C4-2B (cell line): ENCODE measurements at regions not wholly inside any gene's neighbourhood (a gene's known extent, or its start where the extent isn't known, plus 50 kb on each side); places are given as distances from the start of the nearest gene placed in this dataset.
A peak's percentile ranks its signal among the peaks of the same experiment; 100 is the strongest.
"Not testable (repeated sequence)": the region's sequence is repeated elsewhere in the genome, so short reads cannot be mapped to it uniquely, and the experiment has no call there.

ENCODE experiments used
- H3K27ac ChIP-seq: fragments of 450-650 bp; 2 replicates; pipeline ENCODE4 v1.5.1; 2017
- ZFX ChIP-seq: fragments of 450-650 bp; IDR thresholded peaks from 2 replicates; pipeline ENCODE4 v1.6.1; 2017
- TF ChIP-seq, protein P1 (sequence below): fragments of 450-650 bp; conservative IDR thresholded peaks from 2 replicates; pipeline ENCODE4 v1.5.1; 2017; ENCODE audit warnings: mild to moderate bottlenecking

GRCh38 chr4:26233350-26233749 is 87.5 kb upstream of the RBPJ start:
- no peak for TF ChIP-seq ZFX
- TF ChIP-seq, protein P1, sequence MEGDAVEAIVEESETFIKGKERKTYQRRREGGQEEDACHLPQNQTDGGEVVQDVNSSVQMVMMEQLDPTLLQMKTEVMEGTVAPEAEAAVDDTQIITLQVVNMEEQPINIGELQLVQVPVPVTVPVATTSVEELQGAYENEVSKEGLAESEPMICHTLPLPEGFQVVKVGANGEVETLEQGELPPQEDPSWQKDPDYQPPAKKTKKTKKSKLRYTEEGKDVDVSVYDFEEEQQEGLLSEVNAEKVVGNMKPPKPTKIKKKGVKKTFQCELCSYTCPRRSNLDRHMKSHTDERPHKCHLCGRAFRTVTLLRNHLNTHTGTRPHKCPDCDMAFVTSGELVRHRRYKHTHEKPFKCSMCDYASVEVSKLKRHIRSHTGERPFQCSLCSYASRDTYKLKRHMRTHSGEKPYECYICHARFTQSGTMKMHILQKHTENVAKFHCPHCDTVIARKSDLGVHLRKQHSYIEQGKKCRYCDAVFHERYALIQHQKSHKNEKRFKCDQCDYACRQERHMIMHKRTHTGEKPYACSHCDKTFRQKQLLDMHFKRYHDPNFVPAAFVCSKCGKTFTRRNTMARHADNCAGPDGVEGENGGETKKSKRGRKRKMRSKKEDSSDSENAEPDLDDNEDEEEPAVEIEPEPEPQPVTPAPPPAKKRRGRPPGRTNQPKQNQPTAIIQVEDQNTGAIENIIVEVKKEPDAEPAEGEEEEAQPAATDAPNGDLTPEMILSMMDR, result no peak
- no peak overlapping the region for H3K27ac ChIP-seq

- TF ChIP-seq ZFX, result no peak
- no peak overlapping the region for H3K27ac ChIP-seq
Measured at GRCh38 chr4:26235500-26235899, 85.3 kb upstream of the RBPJ start.

DNA sequence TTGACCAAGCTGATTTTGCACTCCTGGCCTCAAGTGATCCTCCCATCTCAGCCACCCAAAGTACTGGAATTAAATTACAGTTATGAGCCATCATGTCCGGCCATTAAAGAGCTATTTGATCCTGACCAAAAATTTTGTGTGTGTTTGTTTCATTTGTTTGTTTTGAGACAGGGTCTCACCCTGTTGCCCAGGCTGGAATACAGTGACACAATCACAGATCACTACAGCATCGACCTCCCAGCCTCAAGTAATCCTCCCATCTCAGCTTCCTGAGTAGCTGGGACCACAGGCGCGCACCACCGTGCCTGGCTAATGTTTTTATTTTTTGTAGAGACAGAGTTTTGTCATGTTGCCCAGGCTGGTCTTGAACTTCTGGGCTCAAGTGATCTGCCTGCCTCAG is 82.9 kb upstream of the RBPJ start:
- TF ChIP-seq, protein P1, result no peak
- TF ChIP-seq ZFX, result no peak
- no peak overlapping the region for H3K27ac ChIP-seq

DNA sequence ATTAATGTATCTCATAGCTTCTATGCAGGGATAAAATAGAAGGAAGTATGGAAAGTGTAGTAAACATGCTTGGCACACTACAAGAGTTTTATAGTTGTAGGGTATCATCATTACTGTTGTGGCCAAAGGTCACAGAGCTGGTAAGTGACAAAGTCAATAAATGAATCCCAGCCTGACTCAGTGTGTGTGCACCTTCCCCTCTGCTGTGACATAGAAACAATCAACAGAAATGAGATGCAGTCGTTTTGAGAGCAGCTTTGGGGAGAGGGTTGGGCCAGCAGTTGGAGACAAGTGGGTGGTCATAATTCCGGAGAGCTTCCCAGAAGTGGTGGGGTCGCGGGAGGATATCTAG is 82.4 kb upstream of the RBPJ start:
- peak overlapping the region; percentile 43; the same call in 1 of the 2 replicates for H3K27ac ChIP-seq
- TF ChIP-seq ZFX, result no peak
- TF ChIP-seq, protein P1, result no peak

DNA sequence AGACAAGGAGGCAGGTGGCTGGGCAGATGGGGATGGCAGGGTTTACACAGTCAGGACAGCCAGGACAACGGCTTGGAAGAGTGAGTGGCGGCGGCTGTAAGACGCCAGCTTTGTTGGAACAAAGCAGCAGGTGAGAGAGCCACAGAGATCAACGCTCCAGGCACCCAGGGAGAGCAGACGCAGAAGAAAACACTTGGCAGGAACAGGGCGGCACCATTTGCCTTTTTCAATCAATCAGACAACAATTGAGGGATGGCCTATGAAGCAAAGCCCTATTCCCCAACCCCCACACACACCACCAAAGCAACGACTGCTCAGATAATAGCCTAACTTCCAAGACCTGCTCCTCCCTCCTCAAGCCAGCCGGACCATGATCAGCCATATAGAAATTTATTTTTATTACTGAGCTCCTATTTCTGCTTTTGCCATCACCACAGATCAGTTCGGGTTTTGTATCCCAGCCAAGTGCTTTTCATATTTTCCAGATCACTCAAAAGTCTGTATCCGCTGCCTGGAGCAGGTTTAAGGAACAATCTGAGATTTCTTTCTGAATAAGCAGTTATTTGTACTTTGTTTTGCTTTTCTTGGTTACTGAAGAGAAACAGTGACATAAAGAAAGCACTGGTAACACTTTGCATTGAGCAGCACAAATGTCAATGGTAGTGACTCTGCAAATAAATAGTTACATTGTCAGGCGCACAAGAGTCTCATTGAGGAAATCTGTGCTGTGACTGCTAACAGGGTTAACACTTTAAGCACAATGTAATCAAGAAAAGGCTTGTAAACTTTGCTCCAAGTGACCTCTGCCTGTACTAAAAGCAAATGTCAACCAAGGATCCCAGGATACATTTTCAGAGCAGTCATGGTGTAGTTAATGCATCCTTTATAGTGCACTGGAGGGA is 81.8 kb upstream of the RBPJ start:
- TF ChIP-seq ZFX, result no peak
- TF ChIP-seq, protein P1, result peak; percentile 25; the same call in 1 of the 2 replicates
- H3K27ac ChIP-seq, result peak overlapping the region; percentile 43; the same call in 1 of the 2 replicates

GRCh38 chr4:26239801-26240200 is 81.0 kb upstream of the RBPJ start:
- H3K27ac ChIP-seq, result no peak overlapping the region
- TF ChIP-seq, protein P1, result no peak; the same call in 1 of the 2 replicates
- no peak for TF ChIP-seq ZFX

- TF ChIP-seq, protein P1, result no peak
- no peak for TF ChIP-seq ZFX
- H3K27ac ChIP-seq, result no peak overlapping the region
Measured at GRCh38 chr4:26241179-26241578, 79.6 kb upstream of the RBPJ start.

- TF ChIP-seq ZFX, result no peak
- TF ChIP-seq, protein P1, result no peak
- no peak overlapping the region for H3K27ac ChIP-seq
Measured at GRCh38 chr4:26242451-26242850, 78.4 kb upstream of the RBPJ start.

DNA sequence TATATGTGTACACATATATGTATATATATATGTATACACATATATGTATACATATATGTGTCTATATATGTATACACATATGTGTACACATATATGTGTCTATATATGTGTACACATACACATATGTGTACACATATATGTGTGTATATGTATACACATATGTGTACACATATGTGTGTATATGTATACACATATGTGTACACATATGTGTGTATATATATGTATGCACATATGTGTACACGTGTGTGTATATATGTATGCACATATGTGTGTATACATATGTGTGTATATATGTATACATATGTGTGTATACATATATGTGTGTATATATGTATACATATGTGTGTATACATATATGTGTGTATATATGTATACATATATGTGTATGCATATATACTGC is 76.7 kb upstream of the RBPJ start:
- H3K27ac ChIP-seq, result not testable (repeated sequence)
